Gastrocnemius medialis (tissue), 4 donors: ENCODE measurements at regions not wholly inside any gene's neighbourhood (a gene's known extent, or its start where the extent isn't known, plus 50 kb on each side); places are given as distances from the start of the nearest gene placed in this dataset.
A peak's percentile ranks its signal among the peaks of the same experiment; 100 is the strongest.

ENCODE experiments used
- ATAC-seq, 2 donors: fragments of 150-250 bp; one replicate each; pipeline ENCODE4 v1.9.1; 2016
- DNase-seq, 2 donors: peaks; one replicate each; pipeline ENCODE4 v3.0.0-alpha.2; 2019
- H3K27ac ChIP-seq, 4 donors: fragments of 200-600 bp; sonication (generic); 1 replicate in 1 of 4; 2 replicates in 3 of 4; pipeline ENCODE4 v1.5.1; 2016 to 2018; ENCODE audit warnings: mild to moderate bottlenecking in 2 of 4, moderate library complexity in 1 of 4
- H3K27me3 ChIP-seq, 3 donors: fragments of 200-600 bp; sonication (generic) in 2 of 3; 1 replicate in 1 of 3; 2 replicates in 2 of 3; pipeline versions ENCODE4 v1.5.1 to v1.6.0; 2016 to 2019; ENCODE audit warnings: mild to moderate bottlenecking in 1 of 3, moderate library complexity in 1 of 3
- H3K36me3 ChIP-seq, 2 donors: fragments of 200-600 bp; sonication (generic) in 1 of 2; one replicate each; pipeline ENCODE4 v1.5.1; 2017 to 2018
- H3K4me1 ChIP-seq, 2 donors: fragments of 200-600 bp; sonication (generic) in 1 of 2; one replicate each; pipeline ENCODE4 v1.5.1; 2016 to 2017; ENCODE audit warnings: mild to moderate bottlenecking in 2 of 2
- H3K4me3 ChIP-seq, 4 donors: fragments of 200-600 bp; sonication (generic) in 3 of 4; 1 replicate in 1 of 4; 2 replicates in 3 of 4; pipeline ENCODE4 v1.5.1; 2016 to 2019; ENCODE audit warnings: mild to moderate bottlenecking in 2 of 4
- H3K9me3 ChIP-seq, 3 donors: fragments of 200-600 bp; sonication (generic) in 2 of 3; 1 replicate in 1 of 3; 2 replicates in 2 of 3; pipeline ENCODE4 v1.5.1; 2016 to 2019
- CTCF ChIP-seq, 5 experiments: fragments of 450-650 bp in 3 of 5; fragments of 200-600 bp in 2 of 5; sonication (generic) in 2 of 5; IDR thresholded peaks in 4 of 5; conservative IDR thresholded peaks in 1 of 5; 1 replicate in 4 of 5; 2 replicates in 1 of 5; pipeline ENCODE4 v1.5.1; 2016 to 2019; ENCODE audit warnings: antibody characterized with exemption in 5 of 5, mild to moderate bottlenecking in 3 of 5, moderate library complexity in 3 of 5
- POLR2A ChIP-seq, 2 donors: fragments of 450-650 bp; IDR thresholded peaks; one replicate each; pipeline ENCODE4 v1.6.1; 2017; ENCODE audit warnings: antibody characterized with exemption in 2 of 2, mild to moderate bottlenecking in 2 of 2, moderate library complexity in 2 of 2
- in situ Hi-C, 4 donors: fragments of 200-750 bp; cut with MboI; loops; one replicate each; pipeline versions ENCODE4 v1.15.0 to v1.8.0; 2017; ENCODE audit warnings: low sequenced_read_pairs in 4 of 4
- intact Hi-C: fragments of 100-400 bp; cut with DNase I; formaldehyde crosslinking; loops from one replicate; pipeline ENCODE4 v1.15.1; 2023; ENCODE audit warnings: low total_unique reads

DNA sequence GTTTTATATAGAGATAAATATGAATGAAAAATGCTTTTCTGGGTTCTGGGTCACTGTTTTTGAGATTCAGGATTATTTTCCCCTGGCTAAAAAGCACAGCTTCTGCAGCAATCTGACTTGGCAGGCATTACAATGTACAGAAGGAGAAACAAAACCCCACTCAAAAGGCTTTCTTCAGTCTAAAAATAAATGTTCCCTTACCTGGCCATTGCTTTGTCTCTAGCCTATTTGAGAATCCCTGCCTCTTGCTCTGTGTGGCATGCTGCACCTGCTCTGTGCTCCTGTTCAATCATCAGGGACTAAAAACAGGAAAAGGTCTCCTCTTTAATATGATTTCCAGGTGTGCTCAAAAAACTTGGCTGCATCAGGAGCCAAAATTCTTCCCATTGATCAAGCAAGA is 187.4 kb upstream of the STAC start:
- intact Hi-C loops (no loop called here), in situ Hi-C loops (no loop called here)
- TF ChIP-seq CTCF (IDR thresholded peaks at IDR 0.05 in 4 of 5, conservative IDR thresholded peaks at IDR 0.05 in 1 of 5) (no peak), POLR2A (IDR thresholded peaks at IDR 0.05) (no peak)
- Histone ChIP-seq H3K9me3 (no peaks in the 10 kb centered on the region), H3K27me3 (no peaks in the 10 kb centered on the region), H3K4me3 (no peak overlapping the region), H3K27ac (no peak overlapping the region), H3K4me1 (no peaks in the 10 kb centered on the region), H3K36me3 (no peaks in the 10 kb centered on the region)
- ATAC-seq (no peak), DNase-seq (no peak)

DNA sequence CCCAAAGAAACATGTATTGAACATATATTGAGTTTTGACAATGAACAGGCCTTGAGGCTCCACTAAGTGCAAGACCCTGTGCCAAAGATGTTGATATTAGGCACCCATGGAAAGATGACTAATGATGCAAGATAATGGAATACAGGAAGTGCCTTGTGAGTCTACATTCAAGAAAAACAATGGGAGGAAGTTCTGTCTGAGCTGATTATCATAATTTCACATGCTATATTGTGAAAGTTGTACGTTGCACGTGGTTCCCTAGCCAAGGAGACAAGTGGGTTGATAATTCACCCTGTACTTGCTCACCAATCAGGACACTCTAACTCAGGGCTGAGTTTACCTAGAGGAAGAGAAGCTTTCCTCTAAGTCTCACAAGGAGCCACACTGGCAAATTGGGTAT is 186.9 kb upstream of the STAC start:
- ATAC-seq: peak; percentile 46 to 56
- Histone ChIP-seq H3K4me3 (no peak overlapping the region), H3K36me3 (no peaks in the 10 kb centered on the region), H3K27me3 (no peaks in the 10 kb centered on the region), H3K9me3 (no peaks in the 10 kb centered on the region), H3K4me1 (no peaks in the 10 kb centered on the region), H3K27ac (no peak overlapping the region)
- in situ Hi-C loops: no loop called here
- intact Hi-C loops: no loop called here
- DNase-seq: no peak
- TF ChIP-seq CTCF (IDR thresholded peaks at IDR 0.05 in 4 of 5, conservative IDR thresholded peaks at IDR 0.05 in 1 of 5) (no peak), POLR2A (IDR thresholded peaks at IDR 0.05) (no peak)

GRCh38 chr3:36196058-36196457 is 184.2 kb upstream of the STAC start:
- Histone ChIP-seq H3K27ac (no peak overlapping the region), H3K4me3 (no peak overlapping the region), H3K36me3 (no peaks in the 10 kb centered on the region), H3K4me1 (no peaks in the 10 kb centered on the region), H3K27me3 (no peaks in the 10 kb centered on the region), H3K9me3 (no peaks in the 10 kb centered on the region)
- intact Hi-C loops (no loop called here), in situ Hi-C loops (no loop called here)
- TF ChIP-seq POLR2A (IDR thresholded peaks at IDR 0.05): no peak
- TF ChIP-seq CTCF (IDR thresholded peaks at IDR 0.05 in 4 of 5, conservative IDR thresholded peaks at IDR 0.05 in 1 of 5): no peak
- DNase-seq: no peak
- no peak for ATAC-seq

GRCh38 chr3:36197151-36197550 is 183.2 kb upstream of the STAC start:
- TF ChIP-seq CTCF (IDR thresholded peaks at IDR 0.05 in 4 of 5, conservative IDR thresholded peaks at IDR 0.05 in 1 of 5): no peak
- TF ChIP-seq POLR2A (IDR thresholded peaks at IDR 0.05): no peak
- DNase-seq (no peak), ATAC-seq (no peak)
- intact Hi-C loops: no loop called here
- in situ Hi-C loops: no loop called here
- Histone ChIP-seq H3K27me3 (no peaks in the 10 kb centered on the region), H3K9me3 (no peaks in the 10 kb centered on the region), H3K4me1 (no peaks in the 10 kb centered on the region), H3K4me3 (no peak overlapping the region), H3K36me3 (no peaks in the 10 kb centered on the region), H3K27ac (no peak overlapping the region)

DNA sequence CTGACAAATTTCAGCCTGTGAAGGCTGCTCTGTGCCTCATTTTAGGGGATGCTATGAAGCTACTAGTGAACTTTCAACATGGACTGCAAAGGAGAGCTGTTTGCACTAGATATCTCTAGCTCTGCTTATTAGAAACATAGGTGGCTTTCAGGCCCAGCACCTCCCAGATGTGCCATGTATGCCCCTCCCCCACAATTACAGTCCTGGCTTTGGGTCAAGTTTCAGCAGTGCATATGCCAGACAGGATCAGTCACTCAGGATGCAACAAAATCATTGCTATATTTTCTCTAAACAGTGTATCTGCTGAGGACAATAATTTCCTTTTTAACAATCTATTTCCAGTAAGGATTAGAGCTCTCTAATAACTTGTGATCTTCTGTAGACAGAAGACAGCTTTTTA is 178.8 kb upstream of the STAC start:
- ATAC-seq (no peak), DNase-seq (no peak)
- Histone ChIP-seq H3K9me3 (no peaks in the 10 kb centered on the region), H3K4me1 (no peaks in the 10 kb centered on the region), H3K36me3 (no peaks in the 10 kb centered on the region), H3K27me3 (no peaks in the 10 kb centered on the region), H3K27ac (no peak overlapping the region), H3K4me3 (no peak overlapping the region)
- TF ChIP-seq POLR2A (IDR thresholded peaks at IDR 0.05) (no peak), CTCF (IDR thresholded peaks at IDR 0.05 in 4 of 5, conservative IDR thresholded peaks at IDR 0.05 in 1 of 5) (no peak)
- in situ Hi-C loops: no loop called here
- intact Hi-C loops: no loop called here
